B cell (primary cell): ENCODE measurements at regions not wholly inside any gene's neighbourhood (a gene's known extent, or its start where the extent isn't known, plus 50 kb on each side); places are given as distances from the start of the nearest gene placed in this dataset.

Experiments
- EZH2 ChIP-seq: IDR thresholded peaks from 2 replicates; pipeline ENCODE4 v1.6.1; 2012; ENCODE audit warnings: borderline replicate concordance, low read depth, mild to moderate bottlenecking, moderate library complexity, low read length; ENCODE audit not compliant: insufficient read depth, poor library complexity, severe bottlenecking
- TF ChIP-seq, protein P1 (sequence below): fragments of 200-600 bp; IDR thresholded peaks from one replicate; pipeline ENCODE4 v1.8.0; 2022; ENCODE audit warnings: antibody characterized with exemption, mild to moderate bottlenecking

DNA sequence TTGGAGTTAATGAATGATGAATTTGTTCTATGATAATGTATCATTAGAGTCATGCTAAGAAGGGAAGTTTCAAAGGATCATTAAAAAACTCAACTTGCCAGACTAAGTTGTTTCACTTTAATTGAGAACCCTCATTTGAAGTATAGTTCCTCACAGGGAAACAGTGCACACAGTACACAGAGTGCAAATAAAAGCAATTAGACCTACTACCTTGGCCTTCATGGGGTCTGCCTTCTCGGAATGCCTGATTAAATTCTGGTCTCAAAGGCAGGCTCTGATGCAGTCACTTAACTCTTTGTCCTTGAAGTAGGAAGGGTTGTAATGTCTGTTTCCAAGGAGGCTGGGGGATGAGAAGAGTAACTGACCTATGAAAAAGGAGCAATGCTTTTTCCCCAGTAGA is 457.3 kb downstream of the TBC1D32 start:
- TF ChIP-seq, protein P1, sequence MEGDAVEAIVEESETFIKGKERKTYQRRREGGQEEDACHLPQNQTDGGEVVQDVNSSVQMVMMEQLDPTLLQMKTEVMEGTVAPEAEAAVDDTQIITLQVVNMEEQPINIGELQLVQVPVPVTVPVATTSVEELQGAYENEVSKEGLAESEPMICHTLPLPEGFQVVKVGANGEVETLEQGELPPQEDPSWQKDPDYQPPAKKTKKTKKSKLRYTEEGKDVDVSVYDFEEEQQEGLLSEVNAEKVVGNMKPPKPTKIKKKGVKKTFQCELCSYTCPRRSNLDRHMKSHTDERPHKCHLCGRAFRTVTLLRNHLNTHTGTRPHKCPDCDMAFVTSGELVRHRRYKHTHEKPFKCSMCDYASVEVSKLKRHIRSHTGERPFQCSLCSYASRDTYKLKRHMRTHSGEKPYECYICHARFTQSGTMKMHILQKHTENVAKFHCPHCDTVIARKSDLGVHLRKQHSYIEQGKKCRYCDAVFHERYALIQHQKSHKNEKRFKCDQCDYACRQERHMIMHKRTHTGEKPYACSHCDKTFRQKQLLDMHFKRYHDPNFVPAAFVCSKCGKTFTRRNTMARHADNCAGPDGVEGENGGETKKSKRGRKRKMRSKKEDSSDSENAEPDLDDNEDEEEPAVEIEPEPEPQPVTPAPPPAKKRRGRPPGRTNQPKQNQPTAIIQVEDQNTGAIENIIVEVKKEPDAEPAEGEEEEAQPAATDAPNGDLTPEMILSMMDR: no peak
- TF ChIP-seq EZH2: no peak
